ENCODE measurements at regions not wholly inside any gene's neighbourhood (a gene's known extent, or its start where the extent isn't known, plus 50 kb on each side); places are given as distances from the start of the nearest gene placed in this dataset.

GRCh38 chr10:31153692-31154091 is 122.0 kb upstream of the ZNF438 start:
- no peak for TF ChIP-seq ATF4 (CRISPR knock-in tag; IDR thresholded peaks at IDR 0.05)
- TF ChIP-seq, protein P1, sequence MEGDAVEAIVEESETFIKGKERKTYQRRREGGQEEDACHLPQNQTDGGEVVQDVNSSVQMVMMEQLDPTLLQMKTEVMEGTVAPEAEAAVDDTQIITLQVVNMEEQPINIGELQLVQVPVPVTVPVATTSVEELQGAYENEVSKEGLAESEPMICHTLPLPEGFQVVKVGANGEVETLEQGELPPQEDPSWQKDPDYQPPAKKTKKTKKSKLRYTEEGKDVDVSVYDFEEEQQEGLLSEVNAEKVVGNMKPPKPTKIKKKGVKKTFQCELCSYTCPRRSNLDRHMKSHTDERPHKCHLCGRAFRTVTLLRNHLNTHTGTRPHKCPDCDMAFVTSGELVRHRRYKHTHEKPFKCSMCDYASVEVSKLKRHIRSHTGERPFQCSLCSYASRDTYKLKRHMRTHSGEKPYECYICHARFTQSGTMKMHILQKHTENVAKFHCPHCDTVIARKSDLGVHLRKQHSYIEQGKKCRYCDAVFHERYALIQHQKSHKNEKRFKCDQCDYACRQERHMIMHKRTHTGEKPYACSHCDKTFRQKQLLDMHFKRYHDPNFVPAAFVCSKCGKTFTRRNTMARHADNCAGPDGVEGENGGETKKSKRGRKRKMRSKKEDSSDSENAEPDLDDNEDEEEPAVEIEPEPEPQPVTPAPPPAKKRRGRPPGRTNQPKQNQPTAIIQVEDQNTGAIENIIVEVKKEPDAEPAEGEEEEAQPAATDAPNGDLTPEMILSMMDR (CRISPR knock-in tag; IDR thresholded peaks at IDR 0.05) = no peak
- TF ChIP-seq MXI1 (IDR thresholded peaks at IDR 0.05; ENCODE audit: borderline replicate concordance, low read depth, low read length) = no peak
- no peak for TF ChIP-seq GFI1 (CRISPR knock-in tag; IDR thresholded peaks at IDR 0.05; ENCODE audit: borderline replicate concordance)
- TF ChIP-seq POLR2A (IDR thresholded peaks at IDR 0.05; ENCODE audit: insufficient read depth in 1 of 2, low read depth in 2 of 2, low read length in 2 of 2) = no peak
- TF ChIP-seq, protein P2, sequence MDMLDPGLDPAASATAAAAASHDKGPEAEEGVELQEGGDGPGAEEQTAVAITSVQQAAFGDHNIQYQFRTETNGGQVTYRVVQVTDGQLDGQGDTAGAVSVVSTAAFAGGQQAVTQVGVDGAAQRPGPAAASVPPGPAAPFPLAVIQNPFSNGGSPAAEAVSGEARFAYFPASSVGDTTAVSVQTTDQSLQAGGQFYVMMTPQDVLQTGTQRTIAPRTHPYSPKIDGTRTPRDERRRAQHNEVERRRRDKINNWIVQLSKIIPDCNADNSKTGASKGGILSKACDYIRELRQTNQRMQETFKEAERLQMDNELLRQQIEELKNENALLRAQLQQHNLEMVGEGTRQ (IDR thresholded peaks at IDR 0.05; ENCODE audit: low read depth, low read length) = no peak
- TF ChIP-seq, protein P2 (CRISPR knock-in tag; IDR thresholded peaks at IDR 0.05; ENCODE audit: borderline replicate concordance) = no peak
- TF ChIP-seq ZZZ3 (CRISPR knock-in tag; IDR thresholded peaks at IDR 0.05; ENCODE audit: borderline replicate concordance) = no peak
- TF ChIP-seq, protein P3, sequence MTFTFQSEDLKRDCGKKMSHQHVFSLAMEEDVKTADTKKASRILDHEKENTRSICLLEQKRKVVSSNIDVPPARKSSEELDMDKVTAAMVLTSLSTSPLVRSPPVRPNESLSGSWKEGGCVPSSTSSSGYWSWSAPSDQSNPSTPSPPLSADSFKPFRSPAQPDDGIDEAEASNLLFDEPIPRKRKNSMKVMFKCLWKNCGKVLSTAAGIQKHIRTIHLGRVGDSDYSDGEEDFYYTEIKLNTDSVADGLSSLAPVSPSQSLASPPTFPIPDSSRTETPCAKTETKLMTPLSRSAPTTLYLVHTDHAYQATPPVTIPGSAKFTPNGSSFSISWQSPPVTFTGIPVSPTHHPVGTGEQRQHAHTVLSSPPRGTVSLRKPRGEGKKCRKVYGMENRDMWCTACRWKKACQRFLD (CRISPR knock-in tag; IDR thresholded peaks at IDR 0.05; ENCODE audit: borderline replicate concordance) = no peak
- no peak for TF ChIP-seq ZSCAN22 (CRISPR knock-in tag; IDR thresholded peaks at IDR 0.05)
- TF ChIP-seq ZNF275 (CRISPR knock-in tag; IDR thresholded peaks at IDR 0.05; ENCODE audit: borderline replicate concordance) = no peak
- TF ChIP-seq TFDP2 (CRISPR knock-in tag; IDR thresholded peaks at IDR 0.05) = no peak
- TF ChIP-seq MLLT10 (CRISPR knock-in tag; IDR thresholded peaks at IDR 0.05) = no peak
